Pancreas (tissue), 10 donors: ENCODE measurements at regions not wholly inside any gene's neighbourhood (a gene's known extent, or its start where the extent isn't known, plus 50 kb on each side); places are given as distances from the start of the nearest gene placed in this dataset.
A peak's percentile ranks its signal among the peaks of the same experiment; 100 is the strongest.

ENCODE experiments used
- ATAC-seq, 4 donors: fragments of 200-7000 bp; cut with Tn5 transposase; one replicate each; pipeline versions ENCODE4 v1.8.0 to v1.9.1; 2020; ENCODE audit warnings: mild to moderate bottlenecking in 4 of 4, moderate library complexity in 4 of 4
- DNase-seq, 6 donors: peaks; one replicate each; pipeline ENCODE4 v3.0.0-alpha.2; 2020
- FAIRE-seq: peaks from 2 replicates; lab custom pipeline; 2012; peaks lifted over from hg19 to GRCh38; lab: Jason Lieb, UNC
- H3K27ac ChIP-seq, 4 donors: fragments of 200-600 bp; sonication (generic); 1 replicate in 3 of 4; 2 replicates in 1 of 4; pipeline versions ENCODE4 v1.5.0 to v1.8.0; 2020
- H3K27me3 ChIP-seq, 4 donors: fragments of 200-600 bp; one replicate each; pipeline ENCODE4 v1.8.0; 2021
- H3K36me3 ChIP-seq, 3 donors: fragments of 200-600 bp; sonication (generic) in 1 of 3; one replicate each; pipeline versions ENCODE4 v1.5.0 to v1.8.0; 2020 to 2021
- H3K4me1 ChIP-seq, 3 donors: fragments of 200-600 bp; one replicate each; pipeline ENCODE4 v1.8.0; 2021
- H3K4me3 ChIP-seq, 4 donors: fragments of 200-600 bp; sonication (generic) in 2 of 4; one replicate each; pipeline versions ENCODE4 v1.5.0 to v1.8.0; 2020 to 2021
- H3K9me3 ChIP-seq, 4 donors: fragments of 200-600 bp; one replicate each; pipeline ENCODE4 v1.8.0; 2021
- CTCF ChIP-seq, 4 donors: fragments of 200-600 bp; sonication (generic) in 3 of 4; IDR thresholded peaks; one replicate each; pipeline versions ENCODE4 v1.5.0 to v1.8.0; 2021; ENCODE audit warnings: antibody characterized with exemption in 4 of 4
- WGBS, 2 donors: extraction: QIAGEN DNeasy Blood & Tissue Kit; methylation state at CpG; one replicate each; pipeline ENCODE4 v1.1.7; 2013; 5-methylcytosine and 5-hydroxymethylcytosine counted together
- intact Hi-C, 3 donors: fragments of 100-400 bp; cut with DNase I; formaldehyde crosslinking; loops; one replicate each; pipeline versions ENCODE4 v1.11.1 to v1.14.2; 2022
- donor health status: healthy with polysubstance abuse.
- donor health status: DM: no; HTN: no; CAD: no; lungs with moderate emphysema.
- donor health status: DM: no; HTN: no; CAD: no.
- donor health status: control.
- donor health status: control.
- donor health status: Bipolar disorder and iron deficiency.
- donor health status: DM: yes; HTN: yes; CAD: no.
- donor health status: DM: no; HTN: no; CAD: no.
- donor health status: DM: no; HTN: no; CAD: no.
- donor health status: DM: yes; HTN: yes; CAD: no.

DNA sequence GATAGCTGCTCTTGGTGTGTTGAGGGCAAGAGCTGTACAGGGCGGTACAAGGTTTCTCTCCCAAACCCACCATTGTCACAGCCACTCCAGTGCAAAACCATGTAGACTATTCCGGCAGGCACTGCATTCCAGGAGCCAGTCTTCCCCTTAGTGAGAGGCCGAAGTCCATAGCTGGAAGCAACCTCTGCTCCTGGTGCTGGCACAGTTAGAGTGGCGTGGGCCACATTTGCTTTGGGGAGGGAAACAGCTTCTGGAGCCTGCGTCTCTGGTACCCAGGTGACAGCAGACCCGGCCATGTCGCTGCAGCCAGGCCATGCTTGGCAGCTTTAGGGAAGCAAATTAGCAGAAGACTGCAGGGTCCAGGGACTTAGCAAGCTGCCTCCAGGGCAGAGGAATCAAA, 788.0 kb downstream of the BRD1 start:
- no peak for TF ChIP-seq CTCF (IDR thresholded peaks at IDR 0.05)
- ATAC-seq (no peak), DNase-seq (peak in 1 of 6 donors; percentile 35), FAIRE-seq (no peak)
- Histone ChIP-seq H3K9me3 (no peaks in the 10 kb centered on the region), H3K4me3 (no peak overlapping the region), H3K27ac (no peak overlapping the region), H3K27me3 (no peaks in the 10 kb centered on the region), H3K36me3 (no peaks in the 10 kb centered on the region), H3K4me1 (no peaks in the 10 kb centered on the region)
- intact Hi-C loops = loop anchor here in 1 of 3 donors (10.0 kb wide), 1 partner anchor 265 kb away; no protein-coding TSS in a partner anchor
- WGBS, 2 donors = 52 to 62% methylated on average over 7 of the region's 7 CpGs

DNA sequence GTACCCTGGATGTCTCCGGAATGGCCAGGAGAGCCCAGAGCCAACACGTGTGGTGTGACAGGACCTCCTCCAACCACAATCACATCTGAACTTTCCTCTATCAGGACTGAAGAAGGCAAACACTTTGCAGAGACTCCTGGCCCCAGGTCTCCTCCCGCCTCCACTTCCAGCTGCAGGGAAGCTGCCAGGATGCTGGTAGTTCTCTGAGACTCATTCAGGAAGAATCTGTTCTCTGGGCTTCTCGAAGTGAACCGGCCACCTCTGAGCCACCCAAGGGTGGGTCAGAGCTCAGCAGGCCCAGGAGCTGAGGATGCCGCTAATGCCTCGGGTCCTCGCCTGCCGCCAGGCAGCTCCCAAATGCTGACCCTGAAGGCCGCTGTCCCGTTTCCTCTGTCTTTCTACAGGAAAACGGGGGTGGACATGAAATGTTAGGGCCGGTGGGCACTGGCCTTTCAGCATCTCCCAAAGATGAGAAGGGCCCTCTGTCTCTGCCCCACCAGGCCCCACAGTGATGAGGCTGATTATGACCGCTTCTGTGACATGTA, 789.9 kb downstream of the BRD1 start:
- H3K27ac ChIP-seq = no peak overlapping the region
- no peaks in the 10 kb centered on the region for H3K27me3 ChIP-seq
- H3K4me1 ChIP-seq = no peaks in the 10 kb centered on the region
- intact Hi-C loops = no loop called here
- no peak for FAIRE-seq
- no peaks in the 10 kb centered on the region for H3K36me3 ChIP-seq
- H3K4me3 ChIP-seq = no peak overlapping the region
- 73% methylated on average over 14 of the region's 14 CpGs for WGBS, 2 donors
- peak in 1 of 6 donors; percentile 41 for DNase-seq
- H3K9me3 ChIP-seq = no peaks in the 10 kb centered on the region
- peak in 1 of 4 donors; percentile 65 for ATAC-seq
- TF ChIP-seq CTCF (IDR thresholded peaks at IDR 0.05) = no peak

DNA sequence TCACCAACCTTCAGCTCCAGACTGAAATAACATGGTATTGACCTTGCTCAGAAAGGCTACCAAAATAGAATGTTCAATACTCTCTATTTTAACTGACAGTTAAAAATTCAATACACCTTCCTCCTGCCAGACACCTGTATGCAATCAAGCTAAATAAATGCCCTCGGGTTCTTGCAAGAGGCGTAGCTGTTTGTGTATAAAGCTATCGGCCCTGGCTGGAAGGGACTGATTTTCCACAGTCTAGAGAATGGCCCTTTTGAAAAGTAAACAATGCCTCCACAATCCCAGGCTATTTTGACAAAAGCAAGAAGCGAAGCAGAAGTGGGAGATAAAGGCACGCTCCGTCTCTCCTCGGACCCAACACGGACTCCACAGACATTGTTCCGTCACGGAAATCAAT, 791.2 kb downstream of the BRD1 start:
- DNase-seq (no peak), FAIRE-seq (no peak)
- 13% methylated on average over 10 of the region's 10 CpGs for WGBS, 2 donors

DNA sequence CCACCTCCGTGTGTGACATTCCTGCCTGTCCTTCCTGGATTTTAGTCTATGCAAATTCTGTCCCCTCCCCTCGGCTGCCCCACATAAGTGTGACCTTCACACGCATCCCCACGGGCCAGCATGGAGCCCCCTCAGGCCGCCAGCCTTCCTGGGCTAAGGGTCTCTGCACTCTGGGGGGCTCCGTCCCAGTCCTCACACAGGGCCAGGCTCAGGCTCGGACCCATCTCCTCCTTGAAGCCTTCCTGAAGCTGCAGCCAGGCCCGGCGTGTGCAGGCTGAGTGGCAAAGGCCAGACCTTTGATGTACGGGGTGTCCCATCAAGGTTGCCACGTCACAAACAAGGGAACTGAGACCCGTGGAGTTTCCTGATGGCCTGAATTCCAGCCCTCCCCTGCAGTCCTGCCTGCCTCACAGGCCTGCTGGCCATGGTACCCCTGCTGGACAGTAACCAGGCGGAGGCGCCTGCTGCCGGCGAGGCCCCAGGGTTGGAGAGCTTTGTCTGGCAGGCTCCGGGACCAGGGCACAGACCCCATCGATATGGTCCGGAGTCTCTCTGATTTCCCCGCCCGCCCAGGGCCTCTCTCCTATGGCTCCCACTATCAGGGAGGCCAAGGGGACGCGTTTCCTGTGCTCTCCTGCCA, 791.7 kb downstream of the BRD1 start:
- ATAC-seq (peak in 3 of 4 donors; percentile 22 to 54 (median 35)), FAIRE-seq (no peak), DNase-seq (peak in 2 of 6 donors; percentile 55 to 61)
- TF ChIP-seq CTCF (IDR thresholded peaks at IDR 0.05) = no peak
- Histone ChIP-seq H3K36me3 (no peaks in the 10 kb centered on the region), H3K4me1 (no peaks in the 10 kb centered on the region), H3K9me3 (no peaks in the 10 kb centered on the region), H3K27ac (no peak overlapping the region), H3K4me3 (no peak overlapping the region), H3K27me3 (no peaks in the 10 kb centered on the region)
- intact Hi-C loops = no loop called here
- 43 to 52% methylated on average over 23 of the region's 23 CpGs for WGBS, 2 donors

More for the DNA sequence above, 791.2 kb downstream of the BRD1 start:
- Histone ChIP-seq H3K4me1 (no peaks in the 10 kb centered on the region), H3K9me3 (no peaks in the 10 kb centered on the region), H3K27ac (no peak overlapping the region), H3K27me3 (no peaks in the 10 kb centered on the region), H3K36me3 (no peaks in the 10 kb centered on the region), H3K4me3 (no peak overlapping the region)
- no peak for TF ChIP-seq CTCF (IDR thresholded peaks at IDR 0.05)
- intact Hi-C loops = no loop called here
- peak in 2 of 4 donors; percentile 57 to 61 for ATAC-seq
